ENCODE measurements at regions not wholly inside any gene's neighbourhood (a gene's known extent, or its start where the extent isn't known, plus 50 kb on each side); places are given as distances from the start of the nearest gene placed in this dataset.

DNA sequence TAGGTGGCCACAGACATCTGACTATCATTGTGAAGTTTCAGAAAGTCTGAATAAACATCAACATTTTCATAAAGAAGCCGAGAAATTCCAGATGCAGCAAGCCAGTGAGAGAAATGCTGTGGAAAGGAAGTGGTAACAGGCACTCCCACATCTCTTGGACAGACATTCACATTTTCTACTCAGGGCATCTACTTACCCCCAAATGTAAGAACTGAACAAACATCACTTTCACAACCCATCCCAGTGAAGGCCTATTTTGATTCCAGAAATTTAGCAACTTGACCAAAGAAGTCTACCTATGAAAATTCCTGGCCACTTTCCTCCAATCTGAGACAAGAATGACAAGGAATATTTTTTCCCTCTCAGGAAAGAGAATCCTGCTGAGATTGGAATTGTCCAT is 224.8 kb upstream of the DCBLD2 start:
- ATAC-seq, result no peak
- Histone ChIP-seq H3K36me3 (replicated peaks in 1 of 2; ENCODE audit: control insufficient read depth in 1 of 2, insufficient read depth in 2 of 2, low read length in 2 of 2) (no peaks in the 10 kb centered on the region), H3K27ac (ENCODE audit: extremely low read length, insufficient read depth, low read length) (no peak overlapping the region), H3K9me3 (ENCODE audit: low read length) (no peaks in the 10 kb centered on the region), H3K4me2 (ENCODE audit: low read depth, low read length) (no peak overlapping the region), H2AFZ (ENCODE audit: low read length) (no peak overlapping the region), H3K4me3 (replicated peaks in 1 of 3; ENCODE audit: insufficient read depth in 1 of 3, low read depth in 2 of 3, low read length in 3 of 3) (no peak overlapping the region), H3K4me1 (ENCODE audit: insufficient read depth, low read length) (no peaks in the 10 kb centered on the region), H4K20me1 (ENCODE audit: insufficient read depth, low read length) (no peaks in the 10 kb centered on the region), H3K27me3 (ENCODE audit: control insufficient read depth in 1 of 2, insufficient read depth in 2 of 2, low read length in 2 of 2) (no peaks in the 10 kb centered on the region), H3K9ac (ENCODE audit: insufficient read depth, low read depth, low read length) (no peak overlapping the region), H3K79me2 (ENCODE audit: insufficient read depth, low read length) (no peaks in the 10 kb centered on the region)
- 0% methylated on average over 1 of the region's 1 CpG for WGBS (ENCODE audit: low lambda C conversion rate)
- POLR2A ChIA-PET, result no interaction called here
- TF ChIP-seq RAD21 (CRISPR knock-in tag; IDR thresholded peaks at IDR 0.05), result no peak
- TF ChIP-seq ZNF790 (CRISPR knock-in tag; IDR thresholded peaks at IDR 0.05; ENCODE audit: borderline replicate concordance), result no peak
- no peak for TF ChIP-seq ZNF337 (CRISPR knock-in tag; IDR thresholded peaks at IDR 0.05; ENCODE audit: borderline replicate concordance, low read depth)
- TF ChIP-seq ZC3H4 (CRISPR knock-in tag; IDR thresholded peaks at IDR 0.05; ENCODE audit: borderline replicate concordance), result no peak
- no peak for TF ChIP-seq ZBTB7A (CRISPR knock-in tag; IDR thresholded peaks at IDR 0.05)
- TF ChIP-seq CHD4 (IDR thresholded peaks at IDR 0.05; ENCODE audit: borderline replicate concordance, low read length), result no peak
- no peak for TF ChIP-seq ZNF34 (CRISPR knock-in tag; IDR thresholded peaks at IDR 0.05; ENCODE audit: borderline replicate concordance)
- no peak for TF ChIP-seq ATF6 (CRISPR knock-in tag; conservative IDR thresholded peaks at IDR 0.05)
- no peak for TF ChIP-seq ZFP1 (CRISPR knock-in tag; IDR thresholded peaks at IDR 0.05)
- no peak for TF ChIP-seq DPF2 (CRISPR knock-in tag; IDR thresholded peaks at IDR 0.05; ENCODE audit: borderline replicate concordance, low read depth)
- TF ChIP-seq ATRX (CRISPR knock-in tag; IDR thresholded peaks at IDR 0.05; ENCODE audit: borderline replicate concordance), result no peak
- TF ChIP-seq ADNP (CRISPR knock-in tag; IDR thresholded peaks at IDR 0.05), result no peak
- TF ChIP-seq ZNF232 (CRISPR knock-in tag; IDR thresholded peaks at IDR 0.05; ENCODE audit: borderline replicate concordance), result no peak
- no peak for TF ChIP-seq ZNF329 (CRISPR knock-in tag; IDR thresholded peaks at IDR 0.05; ENCODE audit: low read depth)
- TF ChIP-seq TGIF2 (CRISPR knock-in tag; IDR thresholded peaks at IDR 0.05), result no peak
- TF ChIP-seq HDAC1 (CRISPR knock-in tag; IDR thresholded peaks at IDR 0.05), result no peak
- TF ChIP-seq RFX3 (CRISPR knock-in tag; IDR thresholded peaks at IDR 0.05), result no peak
- FAIRE-seq, result no peak
- in situ Hi-C loops (cut with HindIII; ENCODE audit: extremely low pct_ligation_motif_present, low pct_unique_long_range_greater_than_20kb) (no loop called here), intact Hi-C loops (cut with micrococcal nuclease; ENCODE audit: unreplicated experiment) (no loop called here)
- no TSS peak for BruUV-seq (replicated peaks)
- DNase-seq (ENCODE audit: low spot score), result no peak
- CTCF ChIA-PET (ENCODE audit: low intra/inter-chr PET ratio, low total read pairs), result no interaction called here

All from HepG2 (cell line).